ENCODE measurements at regions not wholly inside any gene's neighbourhood (a gene's known extent, or its start where the extent isn't known, plus 50 kb on each side); places are given as distances from the start of the nearest gene placed in this dataset.

- DNase-seq (ENCODE audit: low spot score in 2 of 2), result no peak
- no peak for FAIRE-seq
Measured at GRCh38 chr13:106310291-106310865, 225.1 kb downstream of the EFNB2 start.

GRCh38 chr13:106306748-106307277 lies 228.6 kb downstream of the EFNB2 start:
- DNase-seq (ENCODE audit: low spot score in 2 of 2), result no peak
- no peak for FAIRE-seq

- no peak for DNase-seq (ENCODE audit: low spot score in 2 of 2)
- FAIRE-seq, result no peak
Measured at GRCh38 chr13:106302843-106303242, 232.6 kb downstream of the EFNB2 start.

- FAIRE-seq, result no peak
- no peak for DNase-seq (ENCODE audit: low spot score in 2 of 2)
Measured at GRCh38 chr13:106302011-106302410, 233.5 kb downstream of the EFNB2 start.

GRCh38 chr13:106299621-106300020 lies 235.8 kb downstream of the EFNB2 start:
- FAIRE-seq (no peak), DNase-seq (ENCODE audit: low spot score in 2 of 2) (no peak)

- DNase-seq (ENCODE audit: low spot score in 2 of 2) (no peak), FAIRE-seq (no peak)
Measured at GRCh38 chr13:106297283-106297682, 238.2 kb downstream of the EFNB2 start.

GRCh38 chr13:106296723-106297122 lies 238.7 kb downstream of the EFNB2 start:
- DNase-seq (ENCODE audit: low spot score in 2 of 2) (no peak), FAIRE-seq (no peak)

- no peak for DNase-seq (ENCODE audit: low spot score in 2 of 2)
- no peak for FAIRE-seq
Measured at GRCh38 chr13:106295971-106296370, 239.5 kb downstream of the EFNB2 start.

GRCh38 chr13:106291006-106291405 lies 244.5 kb downstream of the EFNB2 start:
- no peak for DNase-seq (ENCODE audit: low spot score in 2 of 2)
- FAIRE-seq, result no peak

- no peak for DNase-seq (ENCODE audit: low spot score in 2 of 2)
Measured at GRCh38 chr13:106287351-106287750, 248.1 kb downstream of the EFNB2 start.

GRCh38 chr13:106286811-106287210 lies 248.7 kb downstream of the EFNB2 start:
- no peak for DNase-seq (ENCODE audit: low spot score in 2 of 2)
- no peak for FAIRE-seq

More at GRCh38 chr13:106287351-106287750, 248.1 kb downstream of the EFNB2 start:
- no peak for FAIRE-seq

- DNase-seq (ENCODE audit: low spot score in 2 of 2), result no peak
- no peak for FAIRE-seq
Measured at GRCh38 chr13:106284358-106284757, 251.1 kb downstream of the EFNB2 start.

- DNase-seq (ENCODE audit: low spot score in 2 of 2) (no peak), FAIRE-seq (no peak)
Measured at GRCh38 chr13:106281426-106281825, 254.0 kb downstream of the EFNB2 start.

GRCh38 chr13:106277484-106278154 lies 257.8 kb downstream of the EFNB2 start:
- FAIRE-seq (no peak), DNase-seq (ENCODE audit: low spot score in 2 of 2) (no peak)

GRCh38 chr13:106276876-106277275 lies 258.6 kb downstream of the EFNB2 start:
- FAIRE-seq (no peak), DNase-seq (ENCODE audit: low spot score in 2 of 2) (no peak)

GRCh38 chr13:106275446-106276032 lies 259.9 kb downstream of the EFNB2 start:
- DNase-seq (ENCODE audit: low spot score in 2 of 2) (no peak), FAIRE-seq (no peak)

GRCh38 chr13:106274551-106275203 lies 260.8 kb downstream of the EFNB2 start:
- DNase-seq (ENCODE audit: low spot score in 2 of 2) (no peak), FAIRE-seq (no peak)

- DNase-seq (ENCODE audit: low spot score in 2 of 2) (no peak), FAIRE-seq (no peak)
Measured at GRCh38 chr13:106263801-106264200, 271.7 kb downstream of the EFNB2 start.

- no peak for DNase-seq (ENCODE audit: low spot score in 2 of 2)
- FAIRE-seq, result no peak
Measured at GRCh38 chr13:106262886-106263285, 272.6 kb downstream of the EFNB2 start.

GRCh38 chr13:106261450-106261849 lies 274.0 kb downstream of the EFNB2 start:
- DNase-seq (ENCODE audit: low spot score in 2 of 2), result no peak

GRCh38 chr13:106260352-106260751 lies 275.1 kb downstream of the EFNB2 start:
- FAIRE-seq, result no peak
- DNase-seq (ENCODE audit: low spot score in 2 of 2), result no peak

More at GRCh38 chr13:106261450-106261849, 274.0 kb downstream of the EFNB2 start:
- FAIRE-seq, result no peak

Data from frontal cortex (tissue), 3 donors.